ENCODE measurements at regions not wholly inside any gene's neighbourhood (a gene's known extent, or its start where the extent isn't known, plus 50 kb on each side); places are given as distances from the start of the nearest gene placed in this dataset.

DNA sequence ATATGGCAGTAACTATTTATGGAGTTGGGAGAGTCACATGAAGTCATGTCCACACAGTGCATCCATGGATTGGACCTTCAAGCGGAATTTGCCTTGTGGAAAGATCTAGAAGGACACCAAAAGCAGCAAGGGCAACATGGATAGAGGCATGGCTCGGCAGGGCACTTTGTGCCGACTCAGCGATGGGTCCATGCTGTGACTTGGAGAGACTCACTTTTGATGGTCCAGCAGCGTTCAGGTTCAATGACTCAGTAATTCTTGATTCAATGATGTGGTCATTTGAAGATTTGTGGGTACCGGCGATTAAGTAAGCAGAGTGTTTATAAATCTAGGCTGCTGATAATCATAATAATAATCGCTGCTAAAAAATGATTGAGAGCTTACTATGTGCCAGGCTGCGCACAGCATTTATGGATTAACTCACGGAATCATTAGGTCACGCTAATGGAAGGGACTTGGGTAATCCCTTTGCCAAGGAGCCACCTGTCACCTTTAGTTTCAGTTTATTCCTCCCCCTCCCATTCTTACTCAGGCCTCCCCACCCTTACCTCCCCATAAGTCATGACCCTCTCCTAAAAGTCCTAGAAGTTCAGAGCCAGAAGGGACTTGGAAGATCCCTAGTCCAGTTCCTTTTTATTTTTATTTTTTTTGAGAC, 127.5 kb upstream of the CRHR1 start:
- 19% methylated on average over 11 of the region's 11 CpGs for WGBS (ENCODE audit: low lambda C conversion rate)
- no peak for FAIRE-seq
- Histone ChIP-seq H3K4me3 (replicated peaks in 1 of 3; ENCODE audit: insufficient read depth in 1 of 3, low read depth in 2 of 3, low read length in 3 of 3) (no peak overlapping the region), H3K4me2 (ENCODE audit: low read depth, low read length) (no peak overlapping the region), H3K4me1 (ENCODE audit: insufficient read depth, low read length) (no peaks in the 10 kb centered on the region), H2AFZ (ENCODE audit: low read length) (no peak overlapping the region), H3K79me2 (ENCODE audit: insufficient read depth, low read length) (no peaks in the 10 kb centered on the region), H3K9ac (ENCODE audit: insufficient read depth, low read depth, low read length) (no peak overlapping the region), H3K27me3 (ENCODE audit: control insufficient read depth in 1 of 2, insufficient read depth in 2 of 2, low read length in 2 of 2) (peaks cover 0 to 57% of the 10 kb centered on the region in 2 experiments), H3K27ac (ENCODE audit: extremely low read length, insufficient read depth, low read length) (no peak overlapping the region), H4K20me1 (ENCODE audit: insufficient read depth, low read length) (no peaks in the 10 kb centered on the region), H3K9me3 (ENCODE audit: low read length) (no peaks in the 10 kb centered on the region), H3K36me3 (replicated peaks in 1 of 2; ENCODE audit: control insufficient read depth in 1 of 2, insufficient read depth in 2 of 2, low read length in 2 of 2) (no peaks in the 10 kb centered on the region)
- no TSS peak for BruUV-seq (replicated peaks)
- intact Hi-C loops (cut with micrococcal nuclease; ENCODE audit: unreplicated experiment): no loop called here
- no peak for ATAC-seq
- ChIA-PET POLR2A (no interaction called here), CTCF (ENCODE audit: low intra/inter-chr PET ratio, low total read pairs) (no interaction called here)
- no peak for DNase-seq (ENCODE audit: low spot score)
- TF ChIP-seq MAFF (IDR thresholded peaks at IDR 0.05; ENCODE audit: low read depth, low read length) (peak; percentile 61; the same call in 1 of the 2 replicates), RBM22 (optimal IDR thresholded peaks at IDR 0.05; ENCODE audit: low read length) (no peak), ZNF496 (CRISPR knock-in tag; IDR thresholded peaks at IDR 0.05; ENCODE audit: insufficient replicate concordance) (no peak), ZNF317 (CRISPR knock-in tag; IDR thresholded peaks at IDR 0.05) (no peak), TCF7L2 (IDR thresholded peaks at IDR 0.05; ENCODE audit: low read depth, low read length) (no peak), STAT5B (CRISPR knock-in tag; IDR thresholded peaks at IDR 0.05) (no peak), MAFK (conservative IDR thresholded peaks at IDR 0.05 in 1 of 2, IDR thresholded peaks at IDR 0.05 in 1 of 2; ENCODE audit: low read length in 2 of 2) (peak; percentile 56 to 78)
- TF ChIP-seq, protein P1, sequence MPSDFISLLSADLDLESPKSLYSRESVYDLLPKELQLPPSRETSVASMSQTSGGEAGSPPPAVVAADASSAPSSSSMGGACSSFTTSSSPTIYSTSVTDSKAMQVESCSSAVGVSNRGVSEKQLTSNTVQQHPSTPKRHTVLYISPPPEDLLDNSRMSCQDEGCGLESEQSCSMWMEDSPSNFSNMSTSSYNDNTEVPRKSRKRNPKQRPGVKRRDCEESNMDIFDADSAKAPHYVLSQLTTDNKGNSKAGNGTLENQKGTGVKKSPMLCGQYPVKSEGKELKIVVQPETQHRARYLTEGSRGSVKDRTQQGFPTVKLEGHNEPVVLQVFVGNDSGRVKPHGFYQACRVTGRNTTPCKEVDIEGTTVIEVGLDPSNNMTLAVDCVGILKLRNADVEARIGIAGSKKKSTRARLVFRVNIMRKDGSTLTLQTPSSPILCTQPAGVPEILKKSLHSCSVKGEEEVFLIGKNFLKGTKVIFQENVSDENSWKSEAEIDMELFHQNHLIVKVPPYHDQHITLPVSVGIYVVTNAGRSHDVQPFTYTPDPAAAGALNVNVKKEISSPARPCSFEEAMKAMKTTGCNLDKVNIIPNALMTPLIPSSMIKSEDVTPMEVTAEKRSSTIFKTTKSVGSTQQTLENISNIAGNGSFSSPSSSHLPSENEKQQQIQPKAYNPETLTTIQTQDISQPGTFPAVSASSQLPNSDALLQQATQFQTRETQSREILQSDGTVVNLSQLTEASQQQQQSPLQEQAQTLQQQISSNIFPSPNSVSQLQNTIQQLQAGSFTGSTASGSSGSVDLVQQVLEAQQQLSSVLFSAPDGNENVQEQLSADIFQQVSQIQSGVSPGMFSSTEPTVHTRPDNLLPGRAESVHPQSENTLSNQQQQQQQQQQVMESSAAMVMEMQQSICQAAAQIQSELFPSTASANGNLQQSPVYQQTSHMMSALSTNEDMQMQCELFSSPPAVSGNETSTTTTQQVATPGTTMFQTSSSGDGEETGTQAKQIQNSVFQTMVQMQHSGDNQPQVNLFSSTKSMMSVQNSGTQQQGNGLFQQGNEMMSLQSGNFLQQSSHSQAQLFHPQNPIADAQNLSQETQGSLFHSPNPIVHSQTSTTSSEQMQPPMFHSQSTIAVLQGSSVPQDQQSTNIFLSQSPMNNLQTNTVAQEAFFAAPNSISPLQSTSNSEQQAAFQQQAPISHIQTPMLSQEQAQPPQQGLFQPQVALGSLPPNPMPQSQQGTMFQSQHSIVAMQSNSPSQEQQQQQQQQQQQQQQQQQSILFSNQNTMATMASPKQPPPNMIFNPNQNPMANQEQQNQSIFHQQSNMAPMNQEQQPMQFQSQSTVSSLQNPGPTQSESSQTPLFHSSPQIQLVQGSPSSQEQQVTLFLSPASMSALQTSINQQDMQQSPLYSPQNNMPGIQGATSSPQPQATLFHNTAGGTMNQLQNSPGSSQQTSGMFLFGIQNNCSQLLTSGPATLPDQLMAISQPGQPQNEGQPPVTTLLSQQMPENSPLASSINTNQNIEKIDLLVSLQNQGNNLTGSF (CRISPR knock-in tag; IDR thresholded peaks at IDR 0.05): no peak
- TF ChIP-seq, protein P2, sequence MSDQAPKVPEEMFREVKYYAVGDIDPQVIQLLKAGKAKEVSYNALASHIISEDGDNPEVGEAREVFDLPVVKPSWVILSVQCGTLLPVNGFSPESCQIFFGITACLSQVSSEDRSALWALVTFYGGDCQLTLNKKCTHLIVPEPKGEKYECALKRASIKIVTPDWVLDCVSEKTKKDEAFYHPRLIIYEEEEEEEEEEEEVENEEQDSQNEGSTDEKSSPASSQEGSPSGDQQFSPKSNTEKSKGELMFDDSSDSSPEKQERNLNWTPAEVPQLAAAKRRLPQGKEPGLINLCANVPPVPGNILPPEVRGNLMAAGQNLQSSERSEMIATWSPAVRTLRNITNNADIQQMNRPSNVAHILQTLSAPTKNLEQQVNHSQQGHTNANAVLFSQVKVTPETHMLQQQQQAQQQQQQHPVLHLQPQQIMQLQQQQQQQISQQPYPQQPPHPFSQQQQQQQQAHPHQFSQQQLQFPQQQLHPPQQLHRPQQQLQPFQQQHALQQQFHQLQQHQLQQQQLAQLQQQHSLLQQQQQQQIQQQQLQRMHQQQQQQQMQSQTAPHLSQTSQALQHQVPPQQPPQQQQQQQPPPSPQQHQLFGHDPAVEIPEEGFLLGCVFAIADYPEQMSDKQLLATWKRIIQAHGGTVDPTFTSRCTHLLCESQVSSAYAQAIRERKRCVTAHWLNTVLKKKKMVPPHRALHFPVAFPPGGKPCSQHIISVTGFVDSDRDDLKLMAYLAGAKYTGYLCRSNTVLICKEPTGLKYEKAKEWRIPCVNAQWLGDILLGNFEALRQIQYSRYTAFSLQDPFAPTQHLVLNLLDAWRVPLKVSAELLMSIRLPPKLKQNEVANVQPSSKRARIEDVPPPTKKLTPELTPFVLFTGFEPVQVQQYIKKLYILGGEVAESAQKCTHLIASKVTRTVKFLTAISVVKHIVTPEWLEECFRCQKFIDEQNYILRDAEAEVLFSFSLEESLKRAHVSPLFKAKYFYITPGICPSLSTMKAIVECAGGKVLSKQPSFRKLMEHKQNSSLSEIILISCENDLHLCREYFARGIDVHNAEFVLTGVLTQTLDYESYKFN (CRISPR knock-in tag; conservative IDR thresholded peaks at IDR 0.05): no peak
- TF ChIP-seq, protein P3, sequence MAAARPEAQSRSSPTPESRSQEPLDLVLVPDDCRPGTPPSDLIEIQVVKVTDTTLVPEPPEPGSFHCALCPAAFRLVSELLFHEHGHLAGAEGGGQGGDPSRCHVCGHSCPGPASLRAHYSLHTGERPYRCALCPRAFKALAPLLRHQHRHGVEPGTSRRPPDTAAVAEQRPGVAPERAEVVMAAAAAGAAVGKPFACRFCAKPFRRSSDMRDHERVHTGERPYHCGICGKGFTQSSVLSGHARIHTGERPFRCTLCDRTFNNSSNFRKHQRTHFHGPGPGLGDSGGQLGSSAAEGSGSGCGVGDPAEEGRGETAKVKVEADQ (CRISPR knock-in tag; IDR thresholded peaks at IDR 0.05; ENCODE audit: borderline replicate concordance): no peak
- in situ Hi-C loops (cut with HindIII; ENCODE audit: extremely low pct_ligation_motif_present, low pct_unique_long_range_greater_than_20kb): no loop called here
